HG03103 (cell line): ENCODE measurements at regions not wholly inside any gene's neighbourhood (a gene's known extent, or its start where the extent isn't known, plus 50 kb on each side); places are given as distances from the start of the nearest gene placed in this dataset.
"Not testable (repeated sequence)": the region's sequence is repeated elsewhere in the genome, so short reads cannot be mapped to it uniquely, and the experiment has no call there.

ENCODE experiments used
- ATAC-seq: cut with Tn5 transposase; IDR thresholded peaks from one replicate; pipeline ENCODE4 v1.9.1; 2021; ENCODE audit warnings: low read depth; ENCODE audit not compliant: unreplicated experiment

DNA sequence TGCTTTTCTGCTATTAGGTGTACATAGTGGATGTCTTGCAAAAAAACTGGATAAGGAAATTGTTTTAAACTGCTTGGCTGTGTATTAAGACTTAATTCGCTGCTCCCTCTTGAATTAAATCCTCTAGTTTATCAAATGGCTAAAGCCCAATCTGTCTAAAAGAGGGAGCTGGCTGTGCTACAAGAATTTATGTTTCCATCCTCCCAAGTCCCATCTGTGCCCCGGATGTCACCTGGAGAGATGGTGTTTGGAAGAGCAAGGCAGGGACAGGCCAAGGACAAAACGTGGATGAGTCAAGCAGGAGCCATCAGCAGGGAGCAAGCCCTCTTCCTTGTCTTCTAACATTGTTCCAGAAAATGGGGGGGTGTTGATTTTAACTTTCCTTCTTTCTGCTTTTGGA lies 171.3 kb upstream of the LCORL start:
- no peak for ATAC-seq

DNA sequence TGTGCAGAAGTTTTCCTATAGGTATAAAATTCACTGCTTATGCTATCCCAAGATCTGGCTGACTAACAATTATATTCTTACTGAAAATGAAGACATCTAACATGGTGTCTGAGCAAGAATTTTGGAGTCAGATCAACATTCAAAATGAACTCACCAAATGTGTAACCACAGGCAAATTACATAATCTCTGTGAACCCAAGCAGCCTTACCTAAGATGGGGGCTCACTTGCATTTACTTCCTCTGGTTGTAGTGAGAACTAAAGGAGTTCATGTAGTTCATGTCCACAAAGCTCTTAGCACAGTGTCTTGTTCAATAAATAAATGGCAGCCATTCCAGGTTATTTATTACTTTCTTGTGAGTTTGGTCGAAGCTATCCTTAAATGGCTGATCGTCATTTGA lies 163.9 kb upstream of the LCORL start:
- ATAC-seq, result no peak

DNA sequence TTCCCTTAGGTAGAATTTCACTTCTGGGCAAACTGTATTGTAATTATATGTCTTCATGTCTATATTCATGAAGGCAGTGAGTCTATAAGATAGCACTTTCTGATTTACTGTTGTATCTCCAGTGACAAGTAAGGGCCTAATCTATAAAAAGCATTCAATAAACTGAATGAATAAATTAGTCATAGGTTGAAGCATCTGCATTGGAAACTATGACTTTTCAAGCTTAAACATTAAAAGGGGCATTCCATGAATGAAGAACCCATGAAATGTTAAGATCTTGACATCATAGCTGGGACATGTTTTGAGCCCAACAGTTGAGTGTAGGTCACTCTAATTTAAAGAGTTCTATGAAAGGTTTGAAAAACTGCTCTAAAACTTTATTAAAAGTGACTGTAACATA lies 159.3 kb upstream of the LCORL start:
- no peak for ATAC-seq

DNA sequence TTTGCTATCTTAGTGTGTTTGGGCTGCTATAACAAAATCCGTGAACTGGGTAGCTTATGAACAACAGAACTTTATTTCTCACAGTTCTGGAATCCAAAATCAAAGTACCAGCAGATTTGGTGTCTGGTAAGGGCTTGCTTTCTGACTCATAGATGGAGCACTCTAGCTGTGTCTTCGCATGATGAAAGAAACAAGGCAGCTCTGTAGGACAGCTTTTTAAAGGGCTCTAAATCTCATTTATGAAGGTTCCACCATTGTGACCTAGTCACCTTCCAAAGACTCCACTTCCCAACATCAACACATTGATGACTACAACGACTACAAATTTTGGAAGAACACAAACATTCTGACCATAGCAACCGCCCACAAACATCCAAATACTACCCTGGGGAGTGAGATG lies 158.6 kb upstream of the LCORL start:
- no peak for ATAC-seq

DNA sequence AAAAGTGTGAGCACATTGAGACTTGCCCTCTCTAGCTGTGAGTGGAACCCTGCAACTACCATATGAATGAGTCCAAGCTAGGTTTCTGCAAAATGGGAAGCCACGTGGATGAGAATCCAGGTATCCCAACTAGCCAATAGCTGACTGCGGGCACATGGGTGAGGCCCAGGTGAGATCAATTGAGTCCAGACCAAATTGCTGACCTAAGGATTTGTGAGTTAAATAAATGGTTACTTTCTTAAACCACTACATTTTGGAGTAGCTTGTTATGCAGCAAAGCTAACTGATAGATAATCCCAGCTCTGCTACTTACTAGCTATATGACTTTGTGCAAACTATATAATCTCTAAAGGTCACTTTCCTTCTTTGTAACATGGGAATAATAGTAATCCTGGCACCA lies 150.3 kb upstream of the LCORL start:
- no peak for ATAC-seq

DNA sequence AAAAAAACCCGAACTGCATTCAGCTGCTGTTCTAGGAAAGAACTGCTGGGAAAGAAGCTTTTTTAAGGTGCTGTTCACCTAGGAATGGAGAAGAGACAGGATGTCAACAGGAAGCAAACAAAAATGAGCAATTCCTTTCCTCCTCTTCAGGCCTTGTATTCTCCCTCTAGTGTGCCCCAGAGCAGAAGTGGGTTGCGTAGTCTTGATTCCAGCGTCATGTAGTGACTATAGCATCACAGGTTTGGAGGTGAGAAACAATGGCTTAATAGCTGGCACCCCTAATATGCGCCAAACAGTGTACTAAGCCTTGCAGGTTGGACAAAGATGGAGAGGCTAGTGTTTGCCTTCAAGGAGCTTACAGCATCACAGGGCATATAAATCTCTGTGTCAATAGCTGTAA lies 146.3 kb upstream of the LCORL start:
- no peak for ATAC-seq

DNA sequence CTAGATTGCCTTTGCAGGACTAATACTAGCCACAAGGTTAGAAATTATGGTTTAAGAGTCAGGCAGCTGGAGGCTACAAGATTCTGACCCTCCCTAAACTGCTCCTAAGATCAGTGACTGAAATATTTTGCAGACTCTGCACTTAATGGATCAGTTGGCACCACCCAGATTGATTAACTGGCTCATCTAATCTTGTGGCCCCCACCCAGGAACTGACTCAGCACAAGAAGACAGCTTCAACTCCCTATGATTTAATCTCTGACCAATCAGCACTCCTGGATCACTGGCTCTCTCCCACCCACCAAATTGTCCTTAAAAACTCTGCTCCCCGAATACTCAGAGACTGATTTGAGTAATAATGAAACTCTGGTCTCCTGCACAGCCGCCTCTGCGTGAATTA lies 145.4 kb upstream of the LCORL start:
- ATAC-seq, result no peak

DNA sequence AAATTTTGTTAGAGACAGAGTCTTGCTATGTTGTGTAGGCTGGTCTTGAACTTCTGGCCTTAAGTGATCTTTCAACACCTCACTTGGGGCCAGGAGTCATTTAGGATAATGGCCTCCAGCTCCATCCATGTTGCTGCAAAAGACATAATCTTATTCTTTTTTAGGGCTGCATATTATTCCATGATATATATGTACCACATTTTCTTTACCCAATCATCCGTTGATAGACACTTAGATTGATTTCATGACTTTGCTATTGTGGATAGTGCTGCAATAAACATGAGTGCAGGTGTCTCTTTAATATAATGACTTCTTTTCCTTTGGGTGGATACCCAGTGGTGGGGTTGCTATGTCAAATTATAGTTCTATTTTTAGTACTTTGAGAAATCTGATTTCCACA lies 140.9 kb upstream of the LCORL start:
- ATAC-seq, result no peak

DNA sequence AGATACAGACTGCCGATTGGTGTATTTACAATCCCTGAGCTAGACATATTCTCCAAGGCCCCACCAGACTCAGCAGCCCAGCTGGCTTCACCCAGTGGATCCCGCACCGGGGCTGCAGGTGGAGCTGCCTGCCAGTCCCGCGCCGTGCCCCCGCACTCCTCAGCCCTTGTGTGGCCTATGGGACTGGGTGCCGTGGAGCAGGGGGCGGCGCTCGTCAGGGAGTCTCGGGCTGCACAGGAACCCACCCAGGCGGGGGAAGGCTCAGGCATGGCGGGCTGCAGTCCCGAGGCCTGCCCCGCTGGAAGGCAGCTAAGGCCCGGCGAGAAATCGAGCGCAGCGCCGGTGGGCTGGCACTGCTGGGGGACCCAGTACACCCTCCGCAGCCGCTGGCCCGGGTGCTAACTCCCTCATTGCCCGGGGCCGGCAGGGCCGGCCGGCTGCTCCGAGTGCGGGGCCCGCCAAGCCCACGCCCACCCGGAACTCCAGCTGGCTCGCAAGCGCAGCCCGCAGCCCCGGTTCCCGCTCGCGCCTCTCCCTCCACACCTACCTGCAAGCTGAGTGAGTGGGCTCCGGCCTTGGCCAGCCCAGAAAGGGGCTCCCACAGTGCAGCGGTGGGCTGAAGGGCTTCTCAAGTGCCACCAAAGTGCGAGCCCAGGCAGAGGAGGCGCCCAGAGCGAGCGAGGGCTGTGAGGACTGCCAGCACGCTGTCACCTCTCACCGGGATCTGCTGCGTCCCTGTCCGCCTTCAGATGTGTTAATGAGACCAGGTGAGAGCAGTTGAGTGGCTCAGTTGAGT lies 137.8 kb upstream of the LCORL start:
- ATAC-seq, result not testable (repeated sequence)

DNA sequence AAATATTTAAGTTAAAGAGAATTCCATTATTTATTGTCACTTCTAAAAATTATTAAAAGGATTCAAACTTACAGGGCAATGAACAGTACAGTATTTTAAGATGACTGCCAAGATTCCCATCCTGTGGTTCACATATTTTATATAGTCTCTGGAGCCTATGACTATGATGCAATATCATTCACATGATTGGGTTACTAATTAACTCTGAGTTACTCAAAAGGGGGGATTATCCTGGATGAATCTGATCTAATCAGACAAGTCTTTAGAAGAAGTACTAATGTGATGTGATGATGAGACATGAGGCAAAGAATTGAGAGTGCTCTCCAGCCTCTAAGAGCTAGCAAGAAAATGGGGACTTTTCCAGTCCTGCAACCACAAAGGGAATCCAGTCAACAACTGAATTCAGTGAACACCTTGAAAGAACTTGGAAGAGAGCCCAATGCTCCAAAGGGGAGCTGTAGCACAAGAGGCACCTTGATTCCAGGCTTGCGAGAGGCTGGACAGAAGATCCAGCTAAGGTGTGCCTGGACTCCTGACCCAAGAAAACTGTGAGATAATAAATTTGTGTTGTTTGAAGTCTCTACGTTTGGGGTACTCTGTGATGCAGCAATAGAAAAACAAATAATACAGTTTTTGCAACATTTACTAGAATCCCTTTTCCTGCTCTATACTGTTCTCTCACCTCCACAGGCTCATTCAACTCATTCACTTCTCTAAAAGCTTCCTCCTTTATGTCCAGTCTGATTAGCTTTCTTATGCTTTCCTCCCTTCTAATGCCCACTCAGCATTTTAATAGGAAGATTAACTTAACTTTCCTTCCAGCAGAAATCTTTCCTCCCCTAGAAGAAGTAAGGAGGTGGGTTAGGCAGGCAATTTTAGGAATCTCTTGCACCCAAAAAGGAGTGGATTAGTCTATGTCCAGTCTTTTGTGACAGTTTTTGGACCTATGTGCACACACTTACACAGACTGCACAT lies 133.8 kb upstream of the LCORL start:
- ATAC-seq, result no peak

DNA sequence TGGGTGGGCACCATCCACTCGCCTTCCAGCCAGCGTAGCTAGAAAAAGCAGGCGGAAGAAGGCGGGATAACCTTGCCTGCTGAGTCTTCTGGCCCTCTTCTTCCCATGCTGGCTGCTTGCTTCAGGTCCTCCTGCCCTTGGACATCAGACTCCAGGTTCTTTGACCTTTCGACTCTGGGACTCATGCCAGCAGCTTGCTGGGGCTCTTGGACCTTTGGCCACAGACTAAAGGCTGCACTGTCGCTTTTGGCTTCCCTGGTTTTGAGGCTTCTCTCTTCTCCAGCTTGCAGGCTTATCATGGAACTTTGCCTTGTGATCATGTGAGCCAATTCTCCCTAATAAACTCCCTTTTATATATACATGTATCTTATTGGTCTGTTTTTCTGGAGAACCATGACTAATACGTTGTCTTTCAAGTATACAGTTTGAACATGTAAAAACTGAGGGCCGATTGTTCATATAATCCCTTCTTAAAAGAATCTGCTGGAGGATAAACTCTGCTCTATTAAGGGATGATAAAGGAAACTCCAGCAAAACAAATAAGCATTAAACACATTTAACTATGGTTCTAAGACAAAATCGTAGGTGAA lies 116.6 kb upstream of the LCORL start:
- no peak for ATAC-seq

DNA sequence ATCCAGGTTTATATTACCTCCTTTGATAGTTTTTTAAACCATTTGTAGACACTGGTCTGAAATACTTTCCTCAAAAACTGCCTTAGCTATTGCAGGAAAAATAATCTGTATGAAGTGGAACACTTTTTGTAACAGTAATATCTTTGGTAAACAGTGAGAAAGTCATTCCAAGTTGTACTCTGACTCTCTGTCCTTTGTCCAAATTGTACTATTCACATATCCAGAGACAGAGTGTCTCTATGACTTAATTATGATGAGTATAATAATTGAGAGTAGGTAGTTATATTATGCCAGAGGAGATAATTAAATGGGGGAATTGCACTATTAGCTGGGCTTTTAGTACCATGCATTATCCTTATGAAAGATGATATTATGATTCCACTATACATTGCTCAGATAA lies 112.6 kb upstream of the LCORL start:
- ATAC-seq, result no peak

DNA sequence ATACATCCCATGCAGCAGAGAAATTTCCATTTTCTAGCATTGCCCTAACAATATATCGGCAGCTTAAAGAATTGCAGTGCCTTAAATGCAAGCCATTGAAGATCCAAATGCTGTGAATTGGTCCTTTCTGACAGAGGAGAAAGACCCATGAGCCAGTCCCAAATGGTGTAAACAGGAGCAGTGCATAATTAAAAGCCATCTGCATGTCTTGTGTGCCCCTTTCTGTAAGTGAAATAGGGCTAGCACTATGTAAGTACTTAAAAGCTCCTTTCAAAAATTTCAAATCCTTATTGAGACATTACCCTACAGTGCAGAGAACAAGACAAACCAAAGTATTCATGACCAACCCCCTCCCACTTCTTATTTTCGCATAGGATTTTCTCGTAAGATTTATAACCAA lies 108.7 kb upstream of the LCORL start:
- ATAC-seq, result no peak

DNA sequence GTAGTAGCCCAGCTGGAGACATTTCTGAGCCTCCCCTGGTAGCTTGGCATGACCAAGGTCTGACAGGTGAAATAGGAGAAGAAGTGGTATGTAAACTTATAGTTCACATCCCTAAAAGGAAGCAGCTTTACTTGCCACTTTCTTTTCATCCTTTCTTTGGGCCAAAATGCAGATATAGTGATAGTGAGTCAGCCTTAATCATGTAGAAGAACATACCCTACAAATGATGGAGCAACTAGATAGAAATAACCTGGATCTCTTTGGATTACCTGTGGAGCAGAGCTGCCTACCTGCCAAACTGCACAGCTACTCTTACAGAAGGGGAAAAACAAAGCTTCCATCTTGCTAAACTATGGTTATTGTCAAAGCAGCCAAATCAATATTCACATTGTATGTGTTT lies 106.7 kb upstream of the LCORL start:
- ATAC-seq, result no peak

DNA sequence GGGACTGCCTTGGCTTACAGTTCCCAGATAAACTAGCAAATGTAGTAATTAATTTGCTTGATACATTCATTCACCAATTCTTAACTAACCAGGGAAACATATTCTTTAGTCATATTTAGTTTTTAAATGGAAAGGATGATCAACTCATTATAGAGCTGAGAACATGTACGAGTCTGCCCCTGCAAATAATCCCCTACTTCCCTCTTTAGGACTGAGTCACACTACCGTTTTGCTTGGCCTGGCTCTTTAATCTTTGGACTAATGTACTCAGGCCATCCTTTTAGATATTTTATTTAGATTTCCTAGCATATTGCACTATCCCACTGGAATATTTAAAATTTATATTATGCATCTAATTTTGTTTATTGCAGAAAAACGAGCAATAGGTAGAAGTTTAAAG lies 105.5 kb upstream of the LCORL start:
- ATAC-seq, result no peak

DNA sequence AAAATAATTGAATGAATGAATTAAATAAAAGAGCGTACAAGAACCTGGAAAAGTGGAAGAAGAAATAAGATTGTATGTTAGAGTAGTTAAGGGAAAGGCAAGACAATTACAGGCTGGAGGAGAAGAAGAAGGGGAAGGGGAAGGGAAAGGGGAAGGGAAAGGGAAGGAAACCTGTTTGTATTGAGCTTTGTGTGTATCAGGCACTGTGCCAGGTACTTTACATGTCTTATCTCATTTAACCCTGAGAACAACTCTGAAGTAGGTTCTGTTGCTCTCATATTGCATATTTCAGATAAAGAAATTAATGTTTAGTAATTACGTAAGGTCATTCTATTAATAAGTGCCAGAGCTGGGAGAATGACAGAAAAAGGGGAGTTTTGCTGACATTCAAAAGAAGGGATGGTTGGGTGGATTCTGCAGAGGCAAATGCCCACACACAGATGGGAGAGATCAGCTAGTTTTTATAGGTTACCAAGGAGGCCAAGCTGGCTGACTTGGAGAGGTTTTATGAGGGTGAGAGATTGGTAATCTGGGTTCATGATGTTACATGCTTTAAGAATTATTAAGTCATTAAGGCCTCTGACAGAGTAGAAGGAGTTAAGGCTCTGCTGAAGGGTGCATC lies 92.3 kb upstream of the LCORL start:
- no peak for ATAC-seq

DNA sequence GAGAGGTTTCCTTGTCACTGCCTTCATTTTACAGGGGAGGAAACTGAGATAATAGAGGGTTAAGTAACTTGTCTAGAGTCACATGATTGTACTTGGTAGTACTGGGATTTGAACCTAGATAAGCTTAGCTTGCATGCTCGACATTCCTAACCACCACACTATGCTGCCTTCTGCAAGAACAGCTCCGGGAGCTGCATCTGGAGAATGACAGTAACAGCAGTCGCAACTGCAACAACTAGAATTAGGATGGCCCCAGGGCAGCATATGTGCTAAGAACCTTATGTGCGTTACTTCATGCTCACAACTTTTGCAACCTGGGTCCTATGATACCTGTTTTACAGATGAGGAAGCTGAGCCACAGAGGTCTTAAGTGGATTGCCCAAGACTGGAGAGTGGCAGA lies 89.5 kb upstream of the LCORL start:
- no peak for ATAC-seq

DNA sequence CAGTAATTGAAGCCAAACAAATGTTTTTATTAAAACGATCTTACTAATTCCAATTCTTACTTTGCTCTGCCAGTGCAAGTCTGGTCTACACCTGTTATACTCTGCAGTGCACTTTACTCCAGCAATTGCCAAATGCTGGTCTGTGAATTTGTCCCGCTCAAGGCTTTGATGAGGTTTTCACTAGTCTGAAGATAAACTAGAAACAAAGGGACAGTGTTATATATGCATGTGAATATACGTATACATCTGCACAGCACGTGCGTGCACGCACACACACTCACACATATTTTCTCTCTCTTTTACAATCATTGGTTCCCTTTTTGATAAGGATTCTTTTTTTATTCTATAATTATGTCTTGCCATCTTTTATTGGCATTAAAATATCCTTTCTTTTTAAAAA lies 88.5 kb upstream of the LCORL start:
- ATAC-seq, result no peak

DNA sequence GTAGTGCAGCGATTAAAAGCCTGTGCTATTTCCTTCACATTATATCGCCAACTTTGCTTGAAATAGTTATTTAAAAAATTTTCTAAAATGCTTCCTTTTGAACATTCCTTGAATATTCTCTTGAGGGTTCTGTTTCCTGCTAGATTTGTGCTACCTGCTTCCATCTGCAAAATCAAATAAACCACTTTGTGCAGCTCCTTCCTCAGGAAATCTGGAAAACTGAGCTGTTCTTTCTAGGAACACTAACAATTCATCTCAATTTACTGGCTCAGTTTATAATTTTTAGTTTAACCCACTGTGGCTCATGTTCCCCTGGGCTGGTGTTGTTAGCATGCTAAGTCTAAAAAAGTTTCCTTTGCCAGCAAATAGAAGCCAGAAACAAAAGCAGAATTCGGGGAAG lies 88.1 kb upstream of the LCORL start:
- ATAC-seq, result no peak

DNA sequence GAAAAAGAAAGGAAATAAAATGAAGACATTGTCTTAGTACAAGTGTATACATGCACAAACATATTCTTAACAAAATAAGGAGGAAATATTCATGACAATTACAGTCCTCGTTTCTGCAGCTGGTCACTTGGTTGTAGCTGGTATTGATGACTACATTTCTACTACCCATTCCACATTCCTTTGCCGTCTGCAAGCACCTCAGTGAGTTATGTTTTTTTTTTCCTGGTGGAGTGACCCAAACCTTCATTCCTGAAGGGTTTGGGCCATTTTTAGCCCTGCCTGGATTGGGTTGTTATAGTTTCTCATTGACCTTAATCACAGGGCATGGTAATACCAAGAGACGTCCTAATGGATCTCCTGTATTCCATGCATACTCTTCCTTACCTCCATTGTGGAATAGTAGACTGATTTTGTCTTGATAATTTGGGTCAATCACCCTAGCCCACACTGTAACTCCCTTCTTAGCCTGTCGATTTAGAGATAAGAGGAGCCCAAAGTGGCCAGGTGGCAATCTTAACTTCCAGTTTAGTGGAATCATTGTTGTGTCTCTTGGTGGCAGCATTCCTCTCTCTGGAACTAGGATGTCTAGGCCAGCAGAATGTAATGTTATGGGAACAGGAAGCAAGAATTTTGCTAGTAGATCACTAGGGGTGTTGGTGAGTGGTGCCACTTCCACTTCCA lies 86.4 kb upstream of the LCORL start:
- not testable (repeated sequence) for ATAC-seq
